ENCODE measurements at regions not wholly inside any gene's neighbourhood (a gene's known extent, or its start where the extent isn't known, plus 50 kb on each side); places are given as distances from the start of the nearest gene placed in this dataset.

DNA sequence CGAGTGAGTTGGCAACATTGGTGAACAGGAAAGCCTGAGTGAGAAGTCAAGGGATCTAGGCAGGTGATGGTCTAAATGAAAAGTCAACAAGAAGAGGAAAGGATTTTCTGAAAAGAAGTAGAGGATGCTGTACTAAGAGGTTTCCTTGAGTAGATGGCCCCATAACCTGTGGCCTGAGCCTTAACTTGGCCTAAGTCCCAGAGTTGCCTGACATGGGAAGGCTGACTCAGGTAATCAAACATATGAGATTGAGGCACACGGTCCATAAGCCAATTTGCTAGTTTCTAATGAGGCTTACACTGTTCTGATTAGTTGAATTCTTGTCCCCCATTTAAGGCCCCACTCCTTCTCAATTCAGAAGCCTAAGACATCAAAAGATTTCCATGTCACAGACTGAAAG is 262.5 kb upstream of the LMCD1 start:
- ATAC-seq (no peak), DNase-seq (ENCODE audit: low read depth, low spot score) (no peak)
- no peak overlapping the region for H3K27ac ChIP-seq (ENCODE audit: low read length)
- no peaks in the 10 kb centered on the region for H3K9me3 ChIP-seq (ENCODE audit: control insufficient read depth, insufficient read depth, low read depth, low read length)
- H3K36me3 ChIP-seq (ENCODE audit: control insufficient read depth, insufficient read depth, low read length) = no peaks in the 10 kb centered on the region
- H3K4me3 ChIP-seq (ENCODE audit: low read depth in 2 of 2, low read length in 2 of 2) = no peak overlapping the region
- H3K27me3 ChIP-seq (ENCODE audit: control insufficient read depth, insufficient read depth, low read length) = no peaks in the 10 kb centered on the region
- TF ChIP-seq CTCF (IDR thresholded peaks at IDR 0.05) (no peak), POLR2AphosphoS5 (IDR thresholded peaks at IDR 0.05; ENCODE audit: low read depth, low read length) (no peak), TCF7L2 (IDR thresholded peaks at IDR 0.05; ENCODE audit: low read depth, low read length) (no peak), SIN3A (IDR thresholded peaks at IDR 0.05; ENCODE audit: borderline replicate concordance, insufficient read depth, low read depth, low read length) (no peak)
- TF ChIP-seq, protein P1, sequence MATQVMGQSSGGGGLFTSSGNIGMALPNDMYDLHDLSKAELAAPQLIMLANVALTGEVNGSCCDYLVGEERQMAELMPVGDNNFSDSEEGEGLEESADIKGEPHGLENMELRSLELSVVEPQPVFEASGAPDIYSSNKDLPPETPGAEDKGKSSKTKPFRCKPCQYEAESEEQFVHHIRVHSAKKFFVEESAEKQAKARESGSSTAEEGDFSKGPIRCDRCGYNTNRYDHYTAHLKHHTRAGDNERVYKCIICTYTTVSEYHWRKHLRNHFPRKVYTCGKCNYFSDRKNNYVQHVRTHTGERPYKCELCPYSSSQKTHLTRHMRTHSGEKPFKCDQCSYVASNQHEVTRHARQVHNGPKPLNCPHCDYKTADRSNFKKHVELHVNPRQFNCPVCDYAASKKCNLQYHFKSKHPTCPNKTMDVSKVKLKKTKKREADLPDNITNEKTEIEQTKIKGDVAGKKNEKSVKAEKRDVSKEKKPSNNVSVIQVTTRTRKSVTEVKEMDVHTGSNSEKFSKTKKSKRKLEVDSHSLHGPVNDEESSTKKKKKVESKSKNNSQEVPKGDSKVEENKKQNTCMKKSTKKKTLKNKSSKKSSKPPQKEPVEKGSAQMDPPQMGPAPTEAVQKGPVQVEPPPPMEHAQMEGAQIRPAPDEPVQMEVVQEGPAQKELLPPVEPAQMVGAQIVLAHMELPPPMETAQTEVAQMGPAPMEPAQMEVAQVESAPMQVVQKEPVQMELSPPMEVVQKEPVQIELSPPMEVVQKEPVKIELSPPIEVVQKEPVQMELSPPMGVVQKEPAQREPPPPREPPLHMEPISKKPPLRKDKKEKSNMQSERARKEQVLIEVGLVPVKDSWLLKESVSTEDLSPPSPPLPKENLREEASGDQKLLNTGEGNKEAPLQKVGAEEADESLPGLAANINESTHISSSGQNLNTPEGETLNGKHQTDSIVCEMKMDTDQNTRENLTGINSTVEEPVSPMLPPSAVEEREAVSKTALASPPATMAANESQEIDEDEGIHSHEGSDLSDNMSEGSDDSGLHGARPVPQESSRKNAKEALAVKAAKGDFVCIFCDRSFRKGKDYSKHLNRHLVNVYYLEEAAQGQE (IDR thresholded peaks at IDR 0.05; ENCODE audit: insufficient read depth in 1 of 2, low read depth in 2 of 2, low read length in 1 of 2) = no peak
- H3K4me1 ChIP-seq (ENCODE audit: control insufficient read depth, insufficient read depth, low read length) = no peaks in the 10 kb centered on the region
- BruUV-seq (replicated peaks) = no TSS peak
- ChIA-PET CTCF (interaction anchor here (0.6 to 1.2 kb wide), 4 partner anchors 34 to 439 kb away, joined by 3 to 4 read pairs (median 4); no protein-coding TSS in a partner anchor), POLR2A (no interaction called here)
- intact Hi-C loops (cut with micrococcal nuclease; ENCODE audit: unreplicated experiment) (no loop called here), in situ Hi-C loops (cut with HindIII; ENCODE audit: low pct_unique_long_range_greater_than_20kb, low sequenced_read_pairs) (no loop called here)

DNA sequence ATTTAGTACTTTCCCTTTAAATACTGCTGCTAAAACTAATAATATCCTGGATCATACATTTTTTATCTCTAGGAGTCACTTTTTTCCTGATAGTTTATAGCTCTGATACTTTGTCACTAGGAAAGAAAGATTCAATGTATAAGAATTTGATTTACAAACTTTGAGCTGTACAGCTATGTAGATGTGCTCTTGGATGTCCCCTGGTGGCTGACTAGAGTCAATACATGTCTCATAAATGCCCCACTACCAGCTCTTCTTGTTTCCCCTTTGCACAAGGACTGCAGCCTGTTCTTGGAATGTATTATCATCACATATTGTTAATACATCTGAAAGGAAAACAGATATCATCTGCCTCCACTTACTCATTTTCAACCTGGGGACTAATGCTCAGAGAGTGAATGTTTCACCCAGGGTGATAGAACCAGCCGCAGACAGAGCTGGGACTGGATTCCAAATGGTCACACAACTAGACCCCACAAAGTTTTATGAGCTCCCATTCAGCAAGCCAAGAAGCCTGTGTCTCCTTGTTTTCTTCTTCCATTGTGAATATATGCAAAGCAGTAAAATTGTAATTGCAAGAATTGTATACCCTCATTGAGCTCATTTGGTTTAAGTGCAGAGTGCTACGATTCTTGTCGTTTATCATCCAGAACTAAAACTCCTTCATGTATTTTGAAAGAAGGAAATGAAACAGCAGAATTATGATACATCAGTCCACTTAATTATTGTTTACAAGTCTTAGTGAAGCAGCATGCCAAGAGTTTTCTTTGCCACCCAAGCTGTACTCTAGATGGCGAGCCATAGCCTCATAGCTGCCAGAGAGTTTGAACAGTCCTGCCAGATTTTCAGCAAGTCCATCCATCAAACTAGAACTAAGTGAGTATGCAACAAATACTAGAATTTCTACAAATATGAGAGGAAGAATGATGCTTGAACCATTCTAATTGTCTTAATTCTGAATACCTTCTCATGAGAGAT is 261.6 kb upstream of the LMCD1 start:
- in situ Hi-C loops (cut with HindIII; ENCODE audit: low pct_unique_long_range_greater_than_20kb, low sequenced_read_pairs) (no loop called here), intact Hi-C loops (cut with micrococcal nuclease; ENCODE audit: unreplicated experiment) (no loop called here)
- H3K9me3 ChIP-seq (ENCODE audit: control insufficient read depth, insufficient read depth, low read depth, low read length) = no peaks in the 10 kb centered on the region
- no TSS peak for BruUV-seq (replicated peaks)
- peak; percentile 42 for DNase-seq (ENCODE audit: low read depth, low spot score)
- CTCF ChIA-PET = interaction anchor here (0.6 to 1.2 kb wide), 4 partner anchors 33 to 439 kb away, joined by 3 to 4 read pairs (median 4); no protein-coding TSS in a partner anchor
- H3K4me3 ChIP-seq (ENCODE audit: low read depth in 2 of 2, low read length in 2 of 2) = no peak overlapping the region
- no peaks in the 10 kb centered on the region for H3K27me3 ChIP-seq (ENCODE audit: control insufficient read depth, insufficient read depth, low read length)
- H3K4me1 ChIP-seq (ENCODE audit: control insufficient read depth, insufficient read depth, low read length) = no peaks in the 10 kb centered on the region
- no peak for ATAC-seq
- no peaks in the 10 kb centered on the region for H3K36me3 ChIP-seq (ENCODE audit: control insufficient read depth, insufficient read depth, low read length)
- POLR2A ChIA-PET = no interaction called here
- TF ChIP-seq, protein P1 (IDR thresholded peaks at IDR 0.05; ENCODE audit: insufficient read depth in 1 of 2, low read depth in 2 of 2, low read length in 1 of 2) = no peak
- TF ChIP-seq CTCF (IDR thresholded peaks at IDR 0.05) = peak; percentile 80
- H3K27ac ChIP-seq (ENCODE audit: low read length) = no peak overlapping the region
